GM12878 (cell line): ENCODE measurements at regions not wholly inside any gene's neighbourhood (a gene's known extent, or its start where the extent isn't known, plus 50 kb on each side); places are given as distances from the start of the nearest gene placed in this dataset.

Source experiments
- ATAC-seq: fragments of 200-7000 bp; cut with Tn5 transposase; 3 replicates; pipeline ENCODE4 v1.9.1; 2020; ENCODE audit warnings: mild to moderate bottlenecking, moderate library complexity
- BruUV-seq: library from RNA; stranded (reverse); fragments of 400-500 nt; replicated peaks from 2 replicates; lab custom pipeline; 2021; lab: Mats Ljungman, UMichigan
- CTCF ChIA-PET: fragments of 300-600 bp; sonication (Branson Sonifier 250); formaldehyde crosslinking; extraction: SDS; loops from one replicate; lab custom pipeline; 2021; ENCODE audit warnings: inconsistent platforms; lab: Yijun Ruan, JAX
- POLR2A ChIA-PET: fragments of 350-600 bp; formaldehyde crosslinking; extraction: SDS; loops from one replicate; lab custom pipeline; 2021; ENCODE audit warnings: inconsistent platforms; lab: Charles Lee
- RAD21 ChIA-PET: fragments of 300-600 bp; sonication (Branson Sonifier 250); formaldehyde crosslinking; loops from one replicate; lab custom pipeline; 2023; ENCODE audit warnings: antibody characterized with exemption; ENCODE audit not compliant: unreplicated experiment; lab: Charles Lee
- SMC1A ChIA-PET: fragments of 300-600 bp; sonication (Branson Sonifier 250); formaldehyde crosslinking; loops from one replicate; lab custom pipeline; 2023; ENCODE audit not compliant: unreplicated experiment, uncharacterized antibody; lab: Charles Lee
- DNase-seq: peaks from one replicate; pipeline ENCODE4 v3.0.0-alpha.2; 2011; ENCODE audit warnings: low read depth, low spot score
- FAIRE-seq: peaks from 3 replicates; lab custom pipeline; 2011; peaks lifted over from hg19 to GRCh38; lab: Jason Lieb, UNC
- H2AFZ ChIP-seq: 2 replicates; pipeline ENCODE4 v1.6.0; 2011; ENCODE audit warnings: low read depth, low read length, control low read depth; ENCODE audit not compliant: control insufficient read depth
- H3K27ac ChIP-seq: 2 replicates; pipeline ENCODE4 v1.5.1; 2011; ENCODE audit warnings: control low read depth; ENCODE audit not compliant: control insufficient read depth, insufficient read depth
- H3K27me3 ChIP-seq, 2 experiments: replicated peaks in 1 of 2; 2 replicates each; pipeline versions ENCODE4 v1.6.0 to v1.6.1; 2011; ENCODE audit warnings: low read length in 1 of 2; ENCODE audit not compliant: control insufficient read depth in 2 of 2, insufficient read depth in 2 of 2
- H3K36me3 ChIP-seq, 2 experiments: 2 replicates each; pipeline ENCODE4 v1.5.1; 2011; ENCODE audit warnings: low read length in 1 of 2; ENCODE audit not compliant: control insufficient read depth in 2 of 2, insufficient read depth in 2 of 2
- H3K4me1 ChIP-seq: 2 replicates; pipeline ENCODE4 v1.6.1; 2011; ENCODE audit warnings: mild to moderate bottlenecking, low read length, moderate library complexity, mixed read lengths; ENCODE audit not compliant: control insufficient read depth, insufficient read depth
- H3K4me2 ChIP-seq: 2 replicates; pipeline ENCODE4 v1.6.0; 2011; ENCODE audit warnings: control low read depth; ENCODE audit not compliant: control insufficient read depth, insufficient read depth
- H3K4me3 ChIP-seq: fragments of 200-600 bp; sonication (generic); 2 replicates; pipeline ENCODE4 v1.5.1; 2016
- H3K79me2 ChIP-seq: 2 replicates; pipeline ENCODE4 v1.6.0; 2011; ENCODE audit warnings: low read length; ENCODE audit not compliant: control insufficient read depth, insufficient read depth
- H3K9ac ChIP-seq: 2 replicates; pipeline ENCODE4 v1.8.0; 2011; ENCODE audit warnings: low read length, control low read depth, mixed read lengths; ENCODE audit not compliant: control insufficient read depth, insufficient read depth
- H3K9me3 ChIP-seq: replicated peaks from 3 replicates; pipeline ENCODE4 v1.5.1; 2011; ENCODE audit warnings: mild to moderate bottlenecking, low read length; ENCODE audit not compliant: control insufficient read depth, insufficient read depth
- H4K20me1 ChIP-seq: 2 replicates; pipeline ENCODE4 v1.6.0; 2011; ENCODE audit not compliant: control insufficient read depth, insufficient read depth
- BHLHE40 ChIP-seq, 2 experiments: fragments of 450-650 bp in 1 of 2; IDR thresholded peaks; 2 replicates each; pipeline ENCODE4 v1.6.1; 2011 to 2017; ENCODE audit warnings: low read depth in 2 of 2, borderline replicate concordance in 1 of 2, improper control_type of control experiment in 1 of 2, low read length in 1 of 2, mild to moderate bottlenecking in 1 of 2
- CHD4 ChIP-seq: fragments of 200-600 bp; sonication (generic); IDR thresholded peaks from 2 replicates; pipeline ENCODE4 v1.6.1; 2016; ENCODE audit warnings: mild to moderate bottlenecking
- IRF3 ChIP-seq: fragments of 450-650 bp; IDR thresholded peaks from 2 replicates; pipeline ENCODE4 v1.6.1; 2014; ENCODE audit warnings: mild to moderate bottlenecking
- MLLT1 ChIP-seq: fragments of 450-650 bp; IDR thresholded peaks from 2 replicates; pipeline ENCODE4 v1.6.1; 2016; ENCODE audit warnings: mild to moderate bottlenecking
- MTA3 ChIP-seq: IDR thresholded peaks from 2 replicates; pipeline ENCODE4 v1.6.1; 2012; ENCODE audit warnings: low read length, inconsistent platforms, borderline replicate concordance
- NFYB ChIP-seq: IDR thresholded peaks from 2 replicates; pipeline ENCODE4 v1.6.1; 2011; ENCODE audit warnings: low read depth, mild to moderate bottlenecking, low read length, improper control_type of control experiment, moderate library complexity; ENCODE audit not compliant: insufficient read depth
- NR2F1 ChIP-seq: fragments of 450-650 bp; conservative IDR thresholded peaks from 2 replicates; pipeline ENCODE4 v1.6.1; 2017; ENCODE audit warnings: mild to moderate bottlenecking
- POU2F2 ChIP-seq: IDR thresholded peaks from 3 replicates; pipeline ENCODE4 v1.6.1; 2011; ENCODE audit warnings: low read depth, mild to moderate bottlenecking, low read length, borderline replicate concordance
- SIX5 ChIP-seq: IDR thresholded peaks from 2 replicates; pipeline ENCODE4 v1.6.1; 2011; ENCODE audit warnings: mild to moderate bottlenecking, low read depth, low read length, moderate library complexity; ENCODE audit not compliant: severe bottlenecking
- TBL1XR1 ChIP-seq: IDR thresholded peaks from 2 replicates; pipeline ENCODE4 v1.6.1; 2012; ENCODE audit warnings: low read depth, low read length, improper control_type of control experiment
- USF2 ChIP-seq: IDR thresholded peaks from 2 replicates; pipeline ENCODE4 v1.6.1; 2011; ENCODE audit warnings: low read depth, low read length, improper control_type of control experiment, borderline replicate concordance
- ZBTB40 ChIP-seq: fragments of 450-650 bp; IDR thresholded peaks from 2 replicates; pipeline ENCODE4 v1.6.1; 2016; ENCODE audit warnings: mild to moderate bottlenecking, moderate library complexity, borderline replicate concordance
- WGBS: methylation state at CpG from one replicate; pipeline ENCODE4 v1.1.6; 2016; ENCODE audit warnings: low lambda C conversion rate; ENCODE audit not compliant: insufficient replicate concordance, insufficient coverage; ENCODE audit errors: missing lambda C conversion rate; 5-methylcytosine and 5-hydroxymethylcytosine counted together
- in situ Hi-C: fragments of 300-500 bp; cut with MboI; formaldehyde crosslinking; loops from 9 replicates; pipeline ENCODE4 v1.14.3; 2018; ENCODE audit warnings: mixed read lengths
- intact Hi-C: fragments of 100-400 bp; cut with micrococcal nuclease; formaldehyde crosslinking; loops from one replicate; pipeline ENCODE4 v1.14.2; 2022; ENCODE audit not compliant: unreplicated experiment

GRCh38 chr11:116257092-116257491 lies 515.7 kb downstream of the BUD13 start:
- 0% methylated on average over 1 of the region's 1 CpG for WGBS
- DNase-seq (no peak), ATAC-seq (peak; percentile 64), FAIRE-seq (no peak)
- ChIA-PET RAD21 (no interaction called here), POLR2A (no interaction called here), SMC1A (interaction anchor here (1.0 kb wide), 1 partner anchor 922 kb away, joined by 4 read pairs; no protein-coding TSS in a partner anchor), CTCF (no interaction called here)
- no peak overlapping the region; the same call in 1 of the 2 replicates for H2AFZ ChIP-seq
- no peaks in the 10 kb centered on the region; the same call in 2 of the 3 replicates for H3K9me3 ChIP-seq
- H3K9ac ChIP-seq: no peak overlapping the region
- intact Hi-C loops (no loop called here), in situ Hi-C loops (no loop called here)
- H3K27me3 ChIP-seq: peaks cover 4 to 9% of the 10 kb centered on the region in 2 experiments; a peak in 3 of 4 replicates
- H3K4me2 ChIP-seq: no peak overlapping the region
- no peaks in the 10 kb centered on the region for H3K4me1 ChIP-seq
- H4K20me1 ChIP-seq: no peaks in the 10 kb centered on the region
- no peak overlapping the region for H3K4me3 ChIP-seq
- no peaks in the 10 kb centered on the region for H3K79me2 ChIP-seq
- BruUV-seq: no TSS peak
- H3K27ac ChIP-seq: no peak overlapping the region
- no peaks in the 10 kb centered on the region for H3K36me3 ChIP-seq
- TF ChIP-seq CHD4 (no peak), IRF3 (no peak), NR2F1 (no peak), MTA3 (no peak), MLLT1 (no peak), SIX5 (peak; percentile 58), ZBTB40 (no peak), NFYB (peak; percentile 73), USF2 (no peak; the same call in 1 of the 2 replicates), POU2F2 (no peak), TBL1XR1 (no peak), BHLHE40 (IDR thresholded peaks at IDR 0.05; ENCODE audit: borderline replicate concordance in 1 of 2, low read depth in 2 of 2, low read length in 1 of 2) (no peak)
